GM18907 (cell line): ENCODE measurements at regions not wholly inside any gene's neighbourhood (a gene's known extent, or its start where the extent isn't known, plus 50 kb on each side); places are given as distances from the start of the nearest gene placed in this dataset.
A peak's percentile ranks its signal among the peaks of the same experiment; 100 is the strongest.

Source experiments
- ATAC-seq: cut with Tn5 transposase; IDR thresholded peaks from one replicate; pipeline ENCODE4 v1.9.1; 2021; ENCODE audit warnings: mild to moderate bottlenecking, moderate library complexity; ENCODE audit not compliant: unreplicated experiment

DNA sequence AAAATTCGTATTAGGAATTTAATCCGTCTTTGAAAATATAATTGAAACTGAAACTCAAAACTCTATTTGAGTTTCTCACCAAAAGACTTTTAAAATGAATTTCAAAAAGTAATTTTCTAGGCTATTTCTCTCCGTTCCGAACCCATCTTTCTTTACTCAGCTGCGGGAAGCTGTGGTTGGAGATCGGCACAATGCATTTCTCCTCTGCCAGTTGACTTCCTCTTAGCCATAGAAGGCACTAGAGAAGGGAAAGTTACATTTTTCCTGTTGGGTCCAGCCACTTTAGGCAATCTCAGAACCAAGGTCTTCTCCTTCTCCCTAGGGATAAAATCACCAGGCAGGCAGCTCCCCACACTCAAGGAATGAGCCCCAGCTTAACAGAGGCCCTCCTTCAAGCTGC lies 133.6 kb upstream of the COL1A2 start:
- no peak for ATAC-seq

DNA sequence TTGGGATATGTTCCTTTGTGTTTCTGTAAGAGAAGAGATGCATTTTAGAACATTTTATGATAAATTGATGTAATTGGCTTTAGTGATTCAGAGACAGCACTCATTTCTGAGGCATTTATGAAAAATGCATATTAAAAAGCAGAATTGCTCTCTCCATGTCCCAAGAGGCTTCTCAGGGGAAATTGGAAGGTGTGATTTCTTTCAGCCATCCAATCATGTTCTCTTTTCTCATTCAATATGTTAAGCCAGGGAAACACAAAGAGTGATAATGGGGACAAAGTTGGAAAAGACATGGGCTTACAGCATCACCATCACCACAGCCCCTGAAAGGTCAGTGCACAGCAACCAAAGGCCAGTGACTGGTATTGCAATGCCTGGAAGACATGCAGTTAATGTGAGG lies 129.9 kb upstream of the COL1A2 start:
- ATAC-seq, result no peak

DNA sequence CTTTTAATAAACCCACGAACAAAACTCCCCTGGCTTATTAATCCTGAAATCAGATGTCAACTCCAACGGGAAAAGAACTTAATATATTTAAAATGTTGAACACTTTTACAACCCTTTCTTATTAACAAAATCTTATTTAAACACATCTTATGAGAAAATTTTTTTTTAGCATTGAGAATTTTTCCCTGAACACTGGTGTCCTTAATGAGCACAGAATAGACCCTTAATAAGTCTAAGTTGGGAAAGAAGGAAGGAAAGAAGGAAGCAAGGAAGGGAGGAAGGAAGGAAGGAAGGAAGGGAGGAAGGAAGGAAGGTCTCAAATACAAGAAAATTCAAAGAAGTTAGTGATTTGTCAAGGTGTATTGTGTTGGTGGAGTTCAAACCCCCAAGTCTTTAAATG lies 129.2 kb upstream of the COL1A2 start:
- no peak for ATAC-seq

DNA sequence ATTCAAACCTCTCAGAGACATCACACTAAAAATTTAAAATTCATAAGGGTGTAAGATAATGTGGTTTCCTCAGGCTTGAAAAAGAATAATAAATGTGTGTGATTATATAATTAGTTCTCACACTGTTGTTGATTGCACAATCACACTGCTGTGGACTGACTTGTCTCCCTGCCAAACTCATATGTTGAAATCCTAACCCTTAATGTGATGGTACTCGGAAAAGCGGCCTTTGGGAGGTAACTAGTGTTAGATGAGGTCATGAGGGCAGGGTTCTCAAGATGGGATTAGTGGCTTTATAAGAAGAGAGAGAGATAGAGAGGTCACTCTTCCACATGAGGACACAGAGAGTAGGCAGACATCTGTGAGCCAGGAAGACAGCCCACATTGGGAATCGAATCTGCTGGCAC lies 128.5 kb upstream of the COL1A2 start:
- ATAC-seq, result no peak

- ATAC-seq, result no peak
Measured at GRCh38 chr7:94270772-94271171, 123.9 kb upstream of the COL1A2 start.

GRCh38 chr7:94272821-94273583 lies 121.7 kb upstream of the COL1A2 start:
- no peak for ATAC-seq

GRCh38 chr7:94274828-94275227 lies 119.9 kb upstream of the COL1A2 start:
- ATAC-seq, result no peak

DNA sequence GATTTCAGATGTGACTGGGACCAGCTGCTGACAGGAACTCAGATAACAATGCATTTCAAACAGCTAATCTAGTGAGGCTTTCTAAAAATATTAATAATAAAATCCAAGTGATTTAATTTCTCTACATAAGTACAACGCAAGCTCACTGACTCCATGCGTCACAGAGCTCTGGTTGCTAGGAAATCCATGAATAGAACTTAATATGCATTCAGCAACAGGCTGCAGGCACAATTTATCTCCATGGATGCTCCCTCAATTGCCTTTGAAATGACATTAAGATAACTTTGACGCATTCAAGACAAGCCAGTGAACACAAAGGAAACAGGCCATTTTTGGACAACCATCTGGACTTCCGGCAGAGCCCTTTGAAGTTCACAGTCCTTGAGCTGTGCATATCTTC lies 118.7 kb upstream of the COL1A2 start:
- no peak for ATAC-seq

DNA sequence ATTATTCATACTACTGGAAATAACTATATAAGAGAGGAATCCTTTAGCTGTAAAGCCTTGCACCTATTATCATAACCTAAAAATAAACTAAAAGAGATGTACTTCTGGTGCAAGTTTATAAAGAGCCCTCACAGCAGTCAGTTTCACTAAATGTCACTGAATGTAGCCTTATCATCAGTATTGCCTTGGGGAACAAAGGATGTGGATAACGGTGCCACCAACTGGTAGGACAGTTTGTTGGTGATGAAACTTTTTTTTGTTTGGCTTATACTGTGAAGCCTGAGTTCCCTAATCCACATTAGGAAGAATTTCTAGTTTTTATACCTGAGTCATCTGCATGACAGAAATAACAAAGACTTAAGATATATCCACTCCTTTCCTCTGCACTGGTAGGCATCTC lies 117.9 kb upstream of the COL1A2 start:
- peak; percentile 66 for ATAC-seq

DNA sequence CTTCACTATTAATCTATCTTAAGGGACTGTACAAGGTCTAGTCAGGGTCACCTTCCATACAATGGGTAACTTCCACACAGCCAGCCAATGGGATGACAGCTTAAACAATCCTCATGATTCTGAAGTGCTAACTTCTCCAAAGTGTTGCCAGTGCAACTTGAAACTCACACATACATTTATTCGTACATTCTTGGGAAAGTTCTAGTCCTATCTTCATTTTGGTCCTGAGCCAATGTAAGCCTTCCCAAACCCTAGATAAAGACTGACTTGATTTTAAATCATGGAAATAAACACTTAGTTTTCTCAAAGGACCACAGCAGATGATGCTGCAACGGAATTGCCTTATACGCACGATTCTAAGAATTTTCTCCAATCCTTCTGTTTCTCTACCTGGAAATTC lies 117.5 kb upstream of the COL1A2 start:
- peak; percentile 25 for ATAC-seq

DNA sequence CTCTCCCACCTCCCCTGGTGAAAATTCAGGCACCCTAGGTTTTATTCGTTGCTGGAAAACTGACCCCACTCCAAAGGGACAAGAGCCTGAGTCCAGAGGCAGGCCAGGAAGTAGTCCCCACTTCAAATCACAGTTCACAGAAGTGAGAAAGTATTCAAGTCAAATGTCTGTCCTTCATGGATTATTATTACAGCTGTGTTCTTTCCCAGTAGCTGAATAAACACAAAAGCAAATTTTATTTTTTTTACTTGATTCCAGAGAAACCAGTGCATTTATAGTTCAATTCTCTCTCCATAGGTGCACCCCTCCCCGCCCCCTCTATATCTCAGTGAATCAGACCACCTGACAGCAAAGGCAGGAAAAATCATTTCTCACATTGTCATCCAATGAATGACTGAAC lies 113.8 kb upstream of the COL1A2 start:
- no peak for ATAC-seq

DNA sequence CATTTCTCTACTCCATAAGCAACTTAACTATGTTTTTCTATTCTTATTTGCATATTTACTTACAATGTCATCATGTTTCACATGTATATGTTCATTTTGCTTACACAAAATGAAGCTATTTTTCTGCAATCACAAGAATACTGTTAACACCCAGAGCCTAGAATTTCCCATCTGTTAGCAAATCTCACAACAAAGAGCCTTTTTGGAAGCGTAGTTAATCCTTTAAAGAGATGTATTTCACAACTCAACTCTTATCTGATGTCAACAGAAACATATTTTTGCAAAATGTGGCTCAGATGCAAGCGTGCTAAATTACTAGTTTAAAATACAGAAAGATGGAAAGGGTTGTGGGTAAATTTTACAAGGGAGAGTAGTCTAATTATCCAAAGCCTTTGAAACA lies 110.6 kb upstream of the COL1A2 start:
- no peak for ATAC-seq

- no peak for ATAC-seq
Measured at GRCh38 chr7:94286111-94286510, 108.6 kb upstream of the COL1A2 start.

- ATAC-seq, result no peak
Measured at GRCh38 chr7:94288096-94288495, 106.6 kb upstream of the COL1A2 start.

- ATAC-seq, result no peak
Measured at GRCh38 chr7:94289071-94289470, 105.6 kb upstream of the COL1A2 start.

- no peak for ATAC-seq
Measured at GRCh38 chr7:94294471-94295131, 100.1 kb upstream of the COL1A2 start.

DNA sequence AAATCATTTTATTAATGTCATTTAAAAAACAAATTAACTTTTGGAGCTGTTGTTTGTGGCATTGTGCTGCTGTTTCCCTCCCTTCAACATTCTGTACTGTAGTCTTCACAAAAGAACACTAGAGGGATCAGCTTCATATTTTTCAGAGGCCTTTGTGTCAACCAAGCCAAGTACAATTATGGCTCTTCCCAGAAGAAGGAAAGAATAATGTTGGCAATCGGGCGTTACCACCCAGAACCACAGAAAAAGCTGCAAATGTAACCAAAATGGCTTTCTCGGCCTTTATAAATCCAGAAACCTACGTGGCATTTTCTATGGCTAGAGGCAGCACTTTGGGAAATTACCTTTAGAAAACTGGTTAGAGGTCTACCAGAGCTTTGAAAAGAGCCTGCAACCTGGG lies 98.8 kb upstream of the COL1A2 start:
- ATAC-seq, result no peak

GRCh38 chr7:94296881-94297280 lies 97.8 kb upstream of the COL1A2 start:
- no peak for ATAC-seq

DNA sequence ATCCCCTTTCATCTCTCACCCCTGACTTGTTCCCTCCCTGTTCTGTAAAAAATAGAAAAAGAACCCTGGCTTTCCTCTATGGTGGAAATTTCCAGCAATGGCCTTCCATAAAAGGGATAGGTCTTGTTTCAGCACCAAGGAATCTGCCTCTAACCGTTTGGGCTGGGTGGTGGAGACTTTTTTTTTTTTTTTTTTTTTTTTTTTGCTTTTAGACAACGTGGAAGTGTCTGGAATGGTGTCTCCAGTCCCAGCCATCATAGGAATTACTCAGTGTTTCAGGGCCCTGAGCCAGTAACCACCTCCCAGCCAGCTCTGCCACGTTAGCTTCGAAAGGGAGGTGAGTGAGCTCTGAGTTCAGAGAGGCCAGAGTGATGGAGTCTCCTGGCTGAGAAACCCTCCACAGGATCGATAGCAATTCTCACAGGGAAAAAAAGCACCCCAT lies 97.3 kb upstream of the COL1A2 start:
- no peak for ATAC-seq

DNA sequence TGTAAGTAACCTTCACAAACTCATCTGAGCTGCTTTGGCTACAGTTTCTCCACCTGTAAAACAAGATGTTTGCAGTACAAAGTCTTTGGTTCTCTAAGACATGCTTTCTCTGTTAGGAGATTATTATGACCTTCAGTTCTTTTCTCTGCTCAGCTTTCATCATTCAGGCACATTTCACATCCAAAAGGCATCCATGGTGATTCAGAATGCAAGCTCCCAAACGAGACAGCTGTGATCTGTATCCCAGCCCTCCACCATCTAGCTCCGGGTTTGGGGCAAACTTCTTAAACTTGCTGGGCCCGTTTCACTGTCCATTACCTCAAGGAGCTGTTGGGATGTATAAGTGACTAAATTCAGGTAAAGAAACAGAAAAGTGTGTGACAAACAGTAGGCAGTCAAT lies 95.8 kb upstream of the COL1A2 start:
- ATAC-seq, result no peak

GRCh38 chr7:94300176-94300835 lies 94.4 kb upstream of the COL1A2 start:
- no peak for ATAC-seq

DNA sequence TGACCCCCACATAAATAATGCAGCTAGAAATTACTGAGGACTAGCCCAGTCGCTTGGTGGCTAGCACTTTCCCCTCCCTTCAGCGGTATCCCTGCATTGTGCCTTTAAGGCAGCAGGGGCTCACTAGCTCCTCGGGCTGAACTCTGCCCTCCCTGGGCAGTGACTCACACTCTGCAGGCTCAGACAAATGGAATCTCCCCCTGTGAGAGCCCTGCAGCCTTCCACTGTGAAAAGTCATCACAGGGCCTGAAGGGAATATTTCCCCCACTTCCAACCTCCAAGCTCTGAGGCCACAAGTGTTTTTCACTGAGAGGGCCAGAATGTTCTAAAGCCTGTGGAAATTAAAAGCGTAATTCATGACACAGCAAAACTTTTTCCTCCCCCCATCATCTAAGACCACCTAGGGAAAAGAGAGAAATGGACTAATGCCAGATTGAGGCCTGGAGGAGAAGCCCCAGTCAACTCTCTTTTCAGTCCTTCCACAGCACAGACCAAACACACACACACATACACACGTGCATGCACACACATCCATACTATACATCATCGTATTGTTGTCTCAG lies 93.6 kb upstream of the COL1A2 start:
- no peak for ATAC-seq
